RWPE2 (cell line): ENCODE measurements at regions not wholly inside any gene's neighbourhood (a gene's known extent, or its start where the extent isn't known, plus 50 kb on each side); places are given as distances from the start of the nearest gene placed in this dataset.

Experiments used
- ATAC-seq: fragments of 200-7000 bp; cut with Tn5 transposase; 3 replicates; pipeline ENCODE4 v1.9.1; 2021; ENCODE audit warnings: low read depth
- DNase-seq: peaks from one replicate; pipeline ENCODE4 v3.0.0-alpha.2; 2020; ENCODE audit warnings: low spot score
- H3K27ac ChIP-seq: fragments of 450-650 bp; 2 replicates; pipeline ENCODE4 v1.5.1; 2017; ENCODE audit warnings: mild to moderate bottlenecking; ENCODE audit not compliant: poor library complexity, severe bottlenecking
- H3K27me3 ChIP-seq: fragments of 250-450 bp; sonication (Bioruptor Pico); 2 replicates; pipeline ENCODE4 v1.5.1; 2021; ENCODE audit warnings: mild to moderate bottlenecking, moderate library complexity; ENCODE audit not compliant: insufficient read depth, poor library complexity, severe bottlenecking
- H3K36me3 ChIP-seq: fragments of 250-450 bp; sonication (Bioruptor Pico); 2 replicates; pipeline ENCODE4 v1.5.1; 2020; ENCODE audit warnings: low read depth, mild to moderate bottlenecking, moderate library complexity
- H3K4me1 ChIP-seq: fragments of 250-450 bp; sonication (Bioruptor Pico); 2 replicates; pipeline ENCODE4 v1.5.1; 2021; ENCODE audit warnings: mild to moderate bottlenecking, moderate library complexity; ENCODE audit not compliant: insufficient read depth, poor library complexity, severe bottlenecking
- H3K4me3 ChIP-seq: fragments of 250-450 bp; sonication (Bioruptor Pico); 2 replicates; pipeline ENCODE4 v1.5.1; 2021; ENCODE audit warnings: mild to moderate bottlenecking, moderate library complexity; ENCODE audit not compliant: severe bottlenecking
- H3K9me3 ChIP-seq: fragments of 250-450 bp; sonication (Bioruptor Pico); 2 replicates; pipeline ENCODE4 v1.5.1; 2021; ENCODE audit warnings: mild to moderate bottlenecking, moderate library complexity; ENCODE audit not compliant: severe bottlenecking
- TF ChIP-seq, protein P1 (sequence below): fragments of 450-650 bp; IDR thresholded peaks from one replicate; pipeline ENCODE4 v1.5.1; 2017; ENCODE audit warnings: mild to moderate bottlenecking, moderate library complexity; ENCODE audit not compliant: poor library complexity, severe bottlenecking

DNA sequence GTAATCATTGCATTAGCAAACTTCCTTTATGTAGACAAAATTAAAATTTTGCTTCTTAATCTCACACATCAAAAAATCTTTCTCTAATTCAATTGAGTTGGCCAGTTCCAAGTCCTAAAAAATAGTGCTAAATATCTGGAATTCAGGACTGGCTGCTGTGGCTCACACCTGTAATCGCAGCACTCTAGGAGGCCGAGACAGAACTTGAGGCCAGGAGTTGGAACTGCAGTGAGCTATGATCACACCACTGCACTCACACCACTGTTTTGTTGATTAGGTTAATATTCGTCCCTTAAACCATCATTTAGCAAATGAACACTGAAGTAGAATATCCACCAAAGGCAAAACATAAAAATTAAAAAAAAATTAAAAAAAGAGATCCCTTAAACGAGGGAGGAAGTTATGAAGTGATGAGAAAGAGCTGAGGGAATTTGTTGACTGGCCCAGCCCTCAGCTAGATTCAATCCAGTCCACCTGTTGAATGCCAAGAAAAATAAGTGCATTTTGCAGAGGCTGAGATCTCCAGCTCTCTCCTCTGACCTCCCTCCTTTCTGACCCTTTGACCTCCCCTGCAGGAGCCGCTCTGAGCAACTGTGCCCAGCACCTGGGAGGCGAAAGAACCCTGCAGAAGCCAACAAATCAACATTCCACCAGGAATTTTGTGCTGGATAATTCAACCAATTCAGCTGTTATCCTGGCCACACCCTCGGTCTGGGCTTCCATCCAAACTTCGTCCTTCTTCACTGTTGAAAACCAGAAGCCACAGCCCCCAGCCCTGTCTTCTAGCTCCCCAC is 96.8 kb downstream of the OR2K2 start:
- Histone ChIP-seq H3K9me3 (no peaks in the 10 kb centered on the region), H3K36me3 (no peaks in the 10 kb centered on the region), H3K4me1 (no peaks in the 10 kb centered on the region), H3K4me3 (no peak overlapping the region), H3K27ac (no peak overlapping the region), H3K27me3 (no peaks in the 10 kb centered on the region)
- TF ChIP-seq, protein P1, sequence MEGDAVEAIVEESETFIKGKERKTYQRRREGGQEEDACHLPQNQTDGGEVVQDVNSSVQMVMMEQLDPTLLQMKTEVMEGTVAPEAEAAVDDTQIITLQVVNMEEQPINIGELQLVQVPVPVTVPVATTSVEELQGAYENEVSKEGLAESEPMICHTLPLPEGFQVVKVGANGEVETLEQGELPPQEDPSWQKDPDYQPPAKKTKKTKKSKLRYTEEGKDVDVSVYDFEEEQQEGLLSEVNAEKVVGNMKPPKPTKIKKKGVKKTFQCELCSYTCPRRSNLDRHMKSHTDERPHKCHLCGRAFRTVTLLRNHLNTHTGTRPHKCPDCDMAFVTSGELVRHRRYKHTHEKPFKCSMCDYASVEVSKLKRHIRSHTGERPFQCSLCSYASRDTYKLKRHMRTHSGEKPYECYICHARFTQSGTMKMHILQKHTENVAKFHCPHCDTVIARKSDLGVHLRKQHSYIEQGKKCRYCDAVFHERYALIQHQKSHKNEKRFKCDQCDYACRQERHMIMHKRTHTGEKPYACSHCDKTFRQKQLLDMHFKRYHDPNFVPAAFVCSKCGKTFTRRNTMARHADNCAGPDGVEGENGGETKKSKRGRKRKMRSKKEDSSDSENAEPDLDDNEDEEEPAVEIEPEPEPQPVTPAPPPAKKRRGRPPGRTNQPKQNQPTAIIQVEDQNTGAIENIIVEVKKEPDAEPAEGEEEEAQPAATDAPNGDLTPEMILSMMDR = no peak
- ATAC-seq (no peak), DNase-seq (no peak)

DNA sequence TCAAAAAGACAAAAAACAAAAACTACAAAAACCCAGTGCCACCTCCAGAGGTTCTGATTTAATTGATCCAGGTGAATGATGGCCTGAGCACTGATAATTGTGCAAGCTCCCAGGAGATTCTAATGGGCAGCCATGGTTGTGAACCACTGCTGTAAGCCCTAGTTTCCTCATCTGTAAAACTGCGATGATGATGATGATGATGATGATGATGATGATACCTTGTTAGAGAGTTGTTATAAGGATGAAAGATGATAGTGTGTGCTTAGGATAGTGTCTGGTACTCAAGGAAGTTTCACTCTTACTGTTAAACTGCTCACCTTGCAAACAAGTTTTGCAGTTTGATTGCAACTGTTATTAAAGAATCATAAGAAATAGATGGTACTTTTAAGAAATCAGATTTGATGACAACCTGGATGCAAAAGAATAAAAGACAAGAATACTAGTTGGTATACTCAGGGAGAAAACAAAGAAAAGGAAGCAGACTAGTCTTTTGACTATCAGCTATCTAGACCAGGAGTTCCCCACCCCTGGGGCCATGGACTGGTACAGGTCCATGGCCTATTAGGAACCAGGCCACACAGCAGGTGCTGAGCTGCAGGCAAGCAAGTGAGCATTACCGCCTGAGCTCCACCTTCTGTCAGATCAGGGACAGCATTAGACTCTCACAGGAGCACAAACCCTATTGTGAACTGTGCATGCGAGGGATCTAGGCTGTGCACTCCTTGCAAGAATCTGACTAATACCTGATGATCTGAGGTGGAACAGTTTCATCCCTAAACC is 98.0 kb downstream of the OR2K2 start:
- DNase-seq (no peak), ATAC-seq (no peak)
- Histone ChIP-seq H3K4me1 (no peaks in the 10 kb centered on the region), H3K36me3 (no peaks in the 10 kb centered on the region), H3K9me3 (no peaks in the 10 kb centered on the region), H3K27me3 (no peaks in the 10 kb centered on the region), H3K4me3 (no peak overlapping the region), H3K27ac (no peak overlapping the region)
- TF ChIP-seq, protein P1 = no peak

DNA sequence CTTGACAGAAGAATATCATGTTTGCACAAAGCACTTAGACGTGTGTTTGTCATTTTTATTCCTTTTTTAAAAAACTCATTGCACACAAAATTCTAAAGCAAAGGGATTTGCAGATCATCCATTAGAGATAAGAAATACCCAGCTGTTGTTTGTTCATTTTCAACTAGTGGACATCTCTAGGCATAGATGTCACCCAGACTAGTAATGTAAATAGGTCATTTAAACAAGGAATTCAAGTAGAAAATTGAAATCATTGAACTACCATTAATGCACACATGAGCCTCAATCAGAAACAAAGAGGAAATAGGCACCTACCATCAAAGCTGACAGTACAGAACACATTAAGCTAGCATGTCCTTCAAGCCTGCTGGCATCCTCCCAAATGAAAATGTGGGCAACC is 107.3 kb downstream of the OR2K2 start:
- ATAC-seq = no peak
- Histone ChIP-seq H3K9me3 (no peaks in the 10 kb centered on the region), H3K36me3 (no peaks in the 10 kb centered on the region), H3K27me3 (no peaks in the 10 kb centered on the region), H3K4me3 (no peak overlapping the region), H3K4me1 (no peaks in the 10 kb centered on the region), H3K27ac (no peak overlapping the region)
- TF ChIP-seq, protein P1 = no peak
- no peak for DNase-seq

DNA sequence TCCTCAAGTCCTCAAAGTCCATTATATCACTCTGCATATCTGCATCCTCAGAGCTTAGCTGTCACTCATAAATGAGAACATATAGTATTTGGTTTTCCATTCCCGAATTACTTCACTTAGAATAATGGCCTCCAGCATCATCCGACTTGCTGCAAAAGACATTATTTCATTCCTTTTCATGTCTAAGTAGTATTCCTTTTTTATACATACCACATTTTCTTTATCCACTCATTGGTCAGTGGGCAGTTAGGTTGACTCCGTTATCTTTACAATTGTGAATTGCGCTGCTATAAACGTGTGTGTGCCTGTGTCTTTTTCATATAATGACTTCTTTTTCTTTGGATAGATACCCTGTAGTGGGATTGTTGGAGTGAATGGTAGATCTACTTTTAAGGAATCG is 117.2 kb downstream of the OR2K2 start:
- no peaks in the 10 kb centered on the region for H3K9me3 ChIP-seq
- no peak overlapping the region for H3K4me3 ChIP-seq
- TF ChIP-seq, protein P1 = no peak
- DNase-seq = no peak
- no peaks in the 10 kb centered on the region for H3K4me1 ChIP-seq
- H3K36me3 ChIP-seq = no peaks in the 10 kb centered on the region
- no peak overlapping the region for H3K27ac ChIP-seq
- peaks cover 3% of the 10 kb centered on the region for H3K27me3 ChIP-seq
- no peak for ATAC-seq

DNA sequence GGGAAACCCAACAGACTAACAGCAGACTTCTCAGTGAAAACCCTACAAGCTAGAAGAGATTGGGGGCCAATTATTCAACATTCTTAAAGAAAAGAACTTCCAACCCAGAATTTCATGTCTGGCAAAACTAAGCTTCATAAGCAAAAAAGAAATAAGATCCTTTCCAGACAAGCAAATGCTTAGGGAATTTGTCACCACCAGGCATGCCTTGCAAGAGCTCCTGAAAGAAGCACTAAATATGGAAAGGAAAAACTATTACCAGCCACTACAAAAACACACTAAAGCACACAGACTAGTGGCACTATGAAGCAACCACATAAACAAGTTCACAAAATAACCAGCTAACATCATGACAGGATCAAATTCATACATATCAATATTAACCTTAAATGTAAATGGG is 131.1 kb downstream of the OR2K2 start:
- Histone ChIP-seq H3K27me3 (no peaks in the 10 kb centered on the region), H3K27ac (no peak overlapping the region), H3K36me3 (no peaks in the 10 kb centered on the region), H3K4me1 (no peaks in the 10 kb centered on the region), H3K4me3 (no peak overlapping the region), H3K9me3 (no peaks in the 10 kb centered on the region)
- TF ChIP-seq, protein P1 = no peak
- ATAC-seq (no peak), DNase-seq (no peak)
